GM12873 (cell line): ENCODE measurements at regions not wholly inside any gene's neighbourhood (a gene's known extent, or its start where the extent isn't known, plus 50 kb on each side); places are given as distances from the start of the nearest gene placed in this dataset.

Source experiments
- TF ChIP-seq, protein P1 (sequence below): IDR thresholded peaks from 2 replicates; pipeline ENCODE4 v1.5.1; 2012; ENCODE audit warnings: low read depth, mild to moderate bottlenecking, moderate library complexity, low read length, control low read depth; ENCODE audit not compliant: insufficient read depth; ENCODE audit errors: missing control alignments

DNA sequence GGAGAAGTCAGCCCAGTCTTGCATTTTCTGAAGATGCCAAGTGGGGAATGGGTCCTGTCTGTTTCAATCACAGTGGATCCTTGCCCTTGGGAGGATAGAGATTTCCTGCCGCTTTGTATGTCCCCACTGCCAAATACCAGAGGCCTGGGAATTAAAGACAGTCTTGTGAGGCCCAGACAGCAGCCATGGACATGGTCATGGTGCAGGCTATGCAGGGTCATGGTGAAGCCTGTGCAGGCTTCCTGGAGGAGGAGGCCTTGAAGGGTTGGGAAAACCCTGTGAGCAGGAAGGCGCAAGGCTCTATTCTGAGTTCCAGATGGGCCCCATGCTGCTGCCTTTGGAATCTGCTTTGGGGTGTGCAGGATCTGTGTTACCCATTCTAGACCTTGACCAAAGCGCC is 57.3 kb upstream of the PITX1 start:
- TF ChIP-seq, protein P1, sequence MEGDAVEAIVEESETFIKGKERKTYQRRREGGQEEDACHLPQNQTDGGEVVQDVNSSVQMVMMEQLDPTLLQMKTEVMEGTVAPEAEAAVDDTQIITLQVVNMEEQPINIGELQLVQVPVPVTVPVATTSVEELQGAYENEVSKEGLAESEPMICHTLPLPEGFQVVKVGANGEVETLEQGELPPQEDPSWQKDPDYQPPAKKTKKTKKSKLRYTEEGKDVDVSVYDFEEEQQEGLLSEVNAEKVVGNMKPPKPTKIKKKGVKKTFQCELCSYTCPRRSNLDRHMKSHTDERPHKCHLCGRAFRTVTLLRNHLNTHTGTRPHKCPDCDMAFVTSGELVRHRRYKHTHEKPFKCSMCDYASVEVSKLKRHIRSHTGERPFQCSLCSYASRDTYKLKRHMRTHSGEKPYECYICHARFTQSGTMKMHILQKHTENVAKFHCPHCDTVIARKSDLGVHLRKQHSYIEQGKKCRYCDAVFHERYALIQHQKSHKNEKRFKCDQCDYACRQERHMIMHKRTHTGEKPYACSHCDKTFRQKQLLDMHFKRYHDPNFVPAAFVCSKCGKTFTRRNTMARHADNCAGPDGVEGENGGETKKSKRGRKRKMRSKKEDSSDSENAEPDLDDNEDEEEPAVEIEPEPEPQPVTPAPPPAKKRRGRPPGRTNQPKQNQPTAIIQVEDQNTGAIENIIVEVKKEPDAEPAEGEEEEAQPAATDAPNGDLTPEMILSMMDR, result no peak

DNA sequence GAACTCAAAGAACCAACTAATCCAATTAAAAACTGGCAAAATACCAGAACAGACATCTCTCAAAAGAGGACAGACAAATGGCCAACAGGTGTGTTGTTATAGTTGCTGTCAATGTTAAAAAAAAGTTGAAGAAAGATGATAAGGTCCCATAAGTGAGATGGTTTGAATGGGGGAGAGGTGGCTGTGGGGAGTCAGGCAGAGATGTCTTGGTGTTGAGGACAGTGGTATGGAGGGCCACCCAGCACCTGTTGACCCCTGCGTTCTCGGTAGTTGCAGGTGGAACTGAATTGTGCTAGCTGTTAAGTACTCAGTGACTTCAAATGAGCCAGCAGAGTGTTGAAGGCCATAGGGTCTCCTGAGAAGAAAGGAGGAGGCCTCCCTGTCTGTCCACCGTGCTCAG is 55.9 kb upstream of the PITX1 start:
- TF ChIP-seq, protein P1, result no peak

DNA sequence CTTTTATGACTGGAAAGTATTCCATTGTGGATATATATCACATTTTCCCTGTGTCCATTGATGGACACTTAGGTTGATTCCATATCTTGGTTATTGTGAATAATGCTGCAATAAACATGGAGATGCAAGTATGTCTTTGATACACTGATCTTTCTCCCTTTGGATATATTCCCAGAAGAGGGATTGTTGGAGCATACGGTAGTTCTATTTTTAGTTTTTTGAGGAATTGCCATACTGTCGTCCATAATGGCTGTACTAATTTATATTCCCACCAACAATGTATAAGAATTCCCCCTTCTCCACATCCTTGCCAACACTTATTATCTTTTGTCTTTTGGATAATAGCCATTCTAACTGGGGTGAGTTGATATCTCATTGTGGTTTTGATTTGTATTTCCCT is 54.9 kb upstream of the PITX1 start:
- TF ChIP-seq, protein P1, result no peak

DNA sequence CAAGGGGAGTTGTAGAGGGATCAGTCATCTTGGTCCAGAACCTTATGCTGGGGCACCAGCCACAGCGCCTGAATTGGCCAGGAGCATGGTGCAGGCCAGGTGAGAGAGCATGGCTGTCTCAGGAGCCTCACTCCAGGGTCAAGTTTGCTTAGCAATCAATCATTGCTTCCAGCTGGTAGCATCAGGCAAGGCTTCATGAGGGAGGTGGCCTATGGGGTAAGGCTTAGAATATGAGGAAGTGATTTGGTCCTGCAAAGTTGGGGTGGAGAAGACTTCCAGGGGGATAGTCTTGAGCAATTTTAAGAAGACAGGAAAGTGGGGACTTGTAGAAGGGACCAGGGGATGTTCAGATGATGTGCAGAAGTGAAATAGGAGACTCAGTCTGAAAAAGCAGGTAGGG is 53.9 kb upstream of the PITX1 start:
- TF ChIP-seq, protein P1, result no peak

GRCh38 chr5:135085936-135086725 is 52.1 kb upstream of the PITX1 start:
- TF ChIP-seq, protein P1, result no peak

- TF ChIP-seq, protein P1, result no peak
These were observed 51.3 kb upstream of the PITX1 start for GRCh38 chr5:135085133-135085935.
